Mammary epithelial cell (primary cell): ENCODE measurements at regions not wholly inside any gene's neighbourhood (a gene's known extent, or its start where the extent isn't known, plus 50 kb on each side); places are given as distances from the start of the nearest gene placed in this dataset.

ENCODE experiments used
- CTCF ChIP-seq, 2 donors: IDR thresholded peaks in 1 of 2; conservative IDR thresholded peaks in 1 of 2; 2 replicates each; pipeline ENCODE4 v1.5.1; 2011 to 2012; ENCODE audit warnings: inconsistent platforms in 2 of 2, low read length in 2 of 2, mild to moderate bottlenecking in 2 of 2, control low read depth in 1 of 2, low read depth in 1 of 2; ENCODE audit not compliant: insufficient read depth in 1 of 2; ENCODE audit errors: extremely low read depth in 1 of 2
- EZH2 ChIP-seq: IDR thresholded peaks from 2 replicates; pipeline ENCODE4 v1.6.1; 2012; ENCODE audit warnings: low read length, inconsistent platforms, borderline replicate concordance

GRCh38 chr11:129734654-129735053 is 81.0 kb upstream of the TMEM45B start:
- TF ChIP-seq CTCF (conservative IDR thresholded peaks at IDR 0.05 in 1 of 2, IDR thresholded peaks at IDR 0.05 in 1 of 2; ENCODE audit: extremely low read depth in 1 of 2, insufficient read depth in 1 of 2, low read depth in 1 of 2, low read length in 2 of 2) = no peak
- no peak for TF ChIP-seq EZH2
